ENCODE measurements at regions not wholly inside any gene's neighbourhood (a gene's known extent, or its start where the extent isn't known, plus 50 kb on each side); places are given as distances from the start of the nearest gene placed in this dataset.

DNA sequence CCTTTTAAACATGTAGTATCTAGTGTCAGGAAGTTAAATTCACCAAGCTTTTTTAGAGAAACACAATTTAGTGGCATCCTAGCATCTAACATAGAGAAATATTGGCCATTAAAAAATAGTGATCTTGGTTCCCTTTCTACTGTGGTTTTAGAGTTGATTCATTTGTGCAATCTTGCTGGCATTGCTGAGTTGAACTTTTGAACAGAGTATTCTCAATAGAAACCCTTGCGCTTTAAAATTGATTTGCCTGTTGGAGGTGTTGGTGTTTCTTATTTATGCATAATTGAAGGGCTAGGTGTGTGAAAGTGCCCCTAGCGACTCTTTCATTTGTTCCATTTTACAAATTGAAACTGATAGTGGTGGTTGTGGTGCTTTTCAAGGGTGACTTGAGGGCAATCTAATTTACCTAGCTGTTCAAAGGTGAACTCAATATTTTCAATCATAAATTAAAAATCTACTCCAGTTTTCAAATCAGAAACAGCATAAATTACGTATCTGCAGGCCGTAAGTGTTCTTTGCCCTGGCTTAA lies 73.0 kb upstream of the MPDZ start:
- intact Hi-C loops (cut with micrococcal nuclease): no loop called here
- 7% methylated on average over 4 of the region's 4 CpGs for WGBS (ENCODE audit: insufficient coverage, low coverage, missing lambda C conversion rate)
- CTCF ChIA-PET (ENCODE audit: low intra/inter-chr PET ratio): no interaction called here
- TF ChIP-seq ZNF717 (CRISPR knock-in tag; IDR thresholded peaks at IDR 0.05): no peak
- TF ChIP-seq FOXJ3 (CRISPR knock-in tag; IDR thresholded peaks at IDR 0.05): no peak
- TF ChIP-seq POLR3A (IDR thresholded peaks at IDR 0.05; ENCODE audit: borderline replicate concordance, extremely low read depth, insufficient read depth, insufficient read length): no peak
- TF ChIP-seq, protein P1, sequence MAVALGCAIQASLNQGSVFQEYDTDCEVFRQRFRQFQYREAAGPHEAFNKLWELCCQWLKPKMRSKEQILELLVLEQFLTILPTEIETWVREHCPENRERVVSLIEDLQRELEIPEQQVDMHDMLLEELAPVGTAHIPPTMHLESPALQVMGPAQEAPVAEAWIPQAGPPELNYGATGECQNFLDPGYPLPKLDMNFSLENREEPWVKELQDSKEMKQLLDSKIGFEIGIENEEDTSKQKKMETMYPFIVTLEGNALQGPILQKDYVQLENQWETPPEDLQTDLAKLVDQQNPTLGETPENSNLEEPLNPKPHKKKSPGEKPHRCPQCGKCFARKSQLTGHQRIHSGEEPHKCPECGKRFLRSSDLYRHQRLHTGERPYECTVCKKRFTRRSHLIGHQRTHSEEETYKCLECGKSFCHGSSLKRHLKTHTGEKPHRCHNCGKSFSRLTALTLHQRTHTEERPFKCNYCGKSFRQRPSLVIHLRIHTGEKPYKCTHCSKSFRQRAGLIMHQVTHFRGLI (CRISPR knock-in tag; IDR thresholded peaks at IDR 0.05): no peak
- TF ChIP-seq, protein P2, sequence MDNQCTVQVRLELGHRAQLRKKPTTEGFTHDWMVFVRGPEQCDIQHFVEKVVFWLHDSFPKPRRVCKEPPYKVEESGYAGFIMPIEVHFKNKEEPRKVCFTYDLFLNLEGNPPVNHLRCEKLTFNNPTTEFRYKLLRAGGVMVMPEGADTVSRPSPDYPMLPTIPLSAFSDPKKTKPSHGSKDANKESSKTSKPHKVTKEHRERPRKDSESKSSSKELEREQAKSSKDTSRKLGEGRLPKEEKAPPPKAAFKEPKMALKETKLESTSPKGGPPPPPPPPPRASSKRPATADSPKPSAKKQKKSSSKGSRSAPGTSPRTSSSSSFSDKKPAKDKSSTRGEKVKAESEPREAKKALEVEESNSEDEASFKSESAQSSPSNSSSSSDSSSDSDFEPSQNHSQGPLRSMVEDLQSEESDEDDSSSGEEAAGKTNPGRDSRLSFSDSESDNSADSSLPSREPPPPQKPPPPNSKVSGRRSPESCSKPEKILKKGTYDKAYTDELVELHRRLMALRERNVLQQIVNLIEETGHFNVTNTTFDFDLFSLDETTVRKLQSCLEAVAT (IDR thresholded peaks at IDR 0.05): no peak
- TF ChIP-seq KDM4B (IDR thresholded peaks at IDR 0.05; ENCODE audit: borderline replicate concordance in 2 of 2, low read depth in 1 of 2): no peak
- TF ChIP-seq DMBX1 (CRISPR knock-in tag; IDR thresholded peaks at IDR 0.05; ENCODE audit: borderline replicate concordance): no peak
- TF ChIP-seq, protein P3, sequence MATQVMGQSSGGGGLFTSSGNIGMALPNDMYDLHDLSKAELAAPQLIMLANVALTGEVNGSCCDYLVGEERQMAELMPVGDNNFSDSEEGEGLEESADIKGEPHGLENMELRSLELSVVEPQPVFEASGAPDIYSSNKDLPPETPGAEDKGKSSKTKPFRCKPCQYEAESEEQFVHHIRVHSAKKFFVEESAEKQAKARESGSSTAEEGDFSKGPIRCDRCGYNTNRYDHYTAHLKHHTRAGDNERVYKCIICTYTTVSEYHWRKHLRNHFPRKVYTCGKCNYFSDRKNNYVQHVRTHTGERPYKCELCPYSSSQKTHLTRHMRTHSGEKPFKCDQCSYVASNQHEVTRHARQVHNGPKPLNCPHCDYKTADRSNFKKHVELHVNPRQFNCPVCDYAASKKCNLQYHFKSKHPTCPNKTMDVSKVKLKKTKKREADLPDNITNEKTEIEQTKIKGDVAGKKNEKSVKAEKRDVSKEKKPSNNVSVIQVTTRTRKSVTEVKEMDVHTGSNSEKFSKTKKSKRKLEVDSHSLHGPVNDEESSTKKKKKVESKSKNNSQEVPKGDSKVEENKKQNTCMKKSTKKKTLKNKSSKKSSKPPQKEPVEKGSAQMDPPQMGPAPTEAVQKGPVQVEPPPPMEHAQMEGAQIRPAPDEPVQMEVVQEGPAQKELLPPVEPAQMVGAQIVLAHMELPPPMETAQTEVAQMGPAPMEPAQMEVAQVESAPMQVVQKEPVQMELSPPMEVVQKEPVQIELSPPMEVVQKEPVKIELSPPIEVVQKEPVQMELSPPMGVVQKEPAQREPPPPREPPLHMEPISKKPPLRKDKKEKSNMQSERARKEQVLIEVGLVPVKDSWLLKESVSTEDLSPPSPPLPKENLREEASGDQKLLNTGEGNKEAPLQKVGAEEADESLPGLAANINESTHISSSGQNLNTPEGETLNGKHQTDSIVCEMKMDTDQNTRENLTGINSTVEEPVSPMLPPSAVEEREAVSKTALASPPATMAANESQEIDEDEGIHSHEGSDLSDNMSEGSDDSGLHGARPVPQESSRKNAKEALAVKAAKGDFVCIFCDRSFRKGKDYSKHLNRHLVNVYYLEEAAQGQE (IDR thresholded peaks at IDR 0.05; ENCODE audit: borderline replicate concordance): no peak
- TF ChIP-seq, protein P3 (CRISPR knock-in tag; IDR thresholded peaks at IDR 0.05; ENCODE audit: low read depth): no peak
- no peak for TF ChIP-seq ARID1B (IDR thresholded peaks at IDR 0.05)

More for the DNA sequence above, 73.0 kb upstream of the MPDZ start:
- Histone ChIP-seq H3K4me3 (no peak overlapping the region), H2AFZ (ENCODE audit: low read depth, low read length) (no peak overlapping the region), H3K27ac (ENCODE audit: extremely low read depth, low read depth, low read length) (no peak overlapping the region), H4K20me1 (replicated peaks; ENCODE audit: control insufficient read depth, insufficient read depth, low read length) (no peaks in the 10 kb centered on the region), H3K4me1 (replicated peaks in 1 of 2; ENCODE audit: control insufficient read depth in 2 of 2, insufficient read depth in 2 of 2, low read length in 2 of 2) (no peaks in the 10 kb centered on the region), H3K9me1 (ENCODE audit: control insufficient read depth, insufficient read depth, low read length) (no peaks in the 10 kb centered on the region), H3K9me3 (replicated peaks; ENCODE audit: control insufficient read depth, insufficient read depth, low read depth, low read length) (no peaks in the 10 kb centered on the region), H3K9ac (ENCODE audit: insufficient read depth in 1 of 2, low read depth in 2 of 2, low read length in 2 of 2) (no peak overlapping the region), H3K79me2 (ENCODE audit: control insufficient read depth, insufficient read depth, low read length) (no peaks in the 10 kb centered on the region), H3K27me3 (ENCODE audit: control insufficient read depth in 2 of 2, insufficient read depth in 2 of 2, low read length in 2 of 2) (no peaks in the 10 kb centered on the region), H3K36me3 (ENCODE audit: control insufficient read depth, insufficient read depth, low read length) (no peaks in the 10 kb centered on the region), H3K4me2 (ENCODE audit: insufficient read depth, low read length) (no peak overlapping the region)
- no TSS peak for BruUV-seq (replicated peaks)
- in situ Hi-C loops (cut with MboI): no loop called here
- no peak for ATAC-seq
- POLR2A ChIA-PET: no interaction called here
- DNase-seq (ENCODE audit: extremely low read depth in 1 of 4, low spot score in 3 of 4): no peak
- no peak for FAIRE-seq

Data from K562 (cell line).